Vagina (tissue), 2 donors: ENCODE measurements at regions not wholly inside any gene's neighbourhood (a gene's known extent, or its start where the extent isn't known, plus 50 kb on each side); places are given as distances from the start of the nearest gene placed in this dataset.
"Not testable (repeated sequence)": the region's sequence is repeated elsewhere in the genome, so short reads cannot be mapped to it uniquely, and the experiment has no call there.

Source experiments
- DNase-seq, 2 donors: peaks; one replicate each; pipeline ENCODE4 v3.0.0-alpha.2; 2017; ENCODE audit errors: extremely low spot score in 2 of 2
- H3K27ac ChIP-seq: fragments of 200-600 bp; sonication (generic); one replicate; pipeline ENCODE4 v1.5.1; 2019
- H3K27me3 ChIP-seq: fragments of 200-600 bp; sonication (generic); one replicate; pipeline ENCODE4 v1.5.1; 2019
- H3K36me3 ChIP-seq, 2 donors: fragments of 200-600 bp; sonication (generic); one replicate each; pipeline ENCODE4 v1.5.1; 2017 to 2019
- H3K4me1 ChIP-seq: fragments of 200-600 bp; sonication (generic); one replicate; pipeline ENCODE4 v1.5.1; 2019
- H3K4me3 ChIP-seq, 2 donors: fragments of 200-600 bp; sonication (generic); 1 replicate in 1 of 2; 2 replicates in 1 of 2; pipeline ENCODE4 v1.5.1; 2016 to 2019
- H3K9me3 ChIP-seq: fragments of 200-600 bp; sonication (generic); one replicate; pipeline ENCODE4 v1.5.1; 2019
- POLR2A ChIP-seq, 2 donors: fragments of 450-650 bp; IDR thresholded peaks; one replicate each; pipeline ENCODE4 v1.6.1; 2017; ENCODE audit warnings: antibody characterized with exemption in 2 of 2, mild to moderate bottlenecking in 2 of 2, moderate library complexity in 2 of 2
- POLR2AphosphoS5 ChIP-seq, 2 donors: sonication (generic); formaldehyde crosslinking; IDR thresholded peaks; one replicate each; pipeline ENCODE4 v1.9.0; 2017; ENCODE audit warnings: antibody characterized with exemption in 2 of 2, mild to moderate bottlenecking in 2 of 2, low read depth in 1 of 2; ENCODE audit not compliant: insufficient read depth in 1 of 2
- intact Hi-C: fragments of 100-400 bp; cut with DNase I; formaldehyde crosslinking; loops from one replicate; pipeline ENCODE4 v1.15.1; 2023
- TF ChIP-seq, protein P1 (sequence below), 3 experiments: fragments of 450-650 bp in 2 of 3; fragments of 200-600 bp in 1 of 3; sonication (generic) in 1 of 3; IDR thresholded peaks; one replicate each; pipeline ENCODE4 v1.5.1; 2017 to 2019; ENCODE audit warnings: antibody characterized with exemption in 3 of 3, mild to moderate bottlenecking in 2 of 3, moderate library complexity in 2 of 3

GRCh38 chr18:27541293-27541692 lies 356.2 kb upstream of the CHST9 start:
- no peak for TF ChIP-seq POLR2A (IDR thresholded peaks at IDR 0.05)
- TF ChIP-seq, protein P1, sequence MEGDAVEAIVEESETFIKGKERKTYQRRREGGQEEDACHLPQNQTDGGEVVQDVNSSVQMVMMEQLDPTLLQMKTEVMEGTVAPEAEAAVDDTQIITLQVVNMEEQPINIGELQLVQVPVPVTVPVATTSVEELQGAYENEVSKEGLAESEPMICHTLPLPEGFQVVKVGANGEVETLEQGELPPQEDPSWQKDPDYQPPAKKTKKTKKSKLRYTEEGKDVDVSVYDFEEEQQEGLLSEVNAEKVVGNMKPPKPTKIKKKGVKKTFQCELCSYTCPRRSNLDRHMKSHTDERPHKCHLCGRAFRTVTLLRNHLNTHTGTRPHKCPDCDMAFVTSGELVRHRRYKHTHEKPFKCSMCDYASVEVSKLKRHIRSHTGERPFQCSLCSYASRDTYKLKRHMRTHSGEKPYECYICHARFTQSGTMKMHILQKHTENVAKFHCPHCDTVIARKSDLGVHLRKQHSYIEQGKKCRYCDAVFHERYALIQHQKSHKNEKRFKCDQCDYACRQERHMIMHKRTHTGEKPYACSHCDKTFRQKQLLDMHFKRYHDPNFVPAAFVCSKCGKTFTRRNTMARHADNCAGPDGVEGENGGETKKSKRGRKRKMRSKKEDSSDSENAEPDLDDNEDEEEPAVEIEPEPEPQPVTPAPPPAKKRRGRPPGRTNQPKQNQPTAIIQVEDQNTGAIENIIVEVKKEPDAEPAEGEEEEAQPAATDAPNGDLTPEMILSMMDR (IDR thresholded peaks at IDR 0.05) = no peak
- no peak for TF ChIP-seq POLR2AphosphoS5 (IDR thresholded peaks at IDR 0.05; ENCODE audit: insufficient read depth in 1 of 2, low read depth in 1 of 2)
- intact Hi-C loops = no loop called here

GRCh38 chr18:27540111-27540510 lies 355.0 kb upstream of the CHST9 start:
- DNase-seq = no peak
- Histone ChIP-seq H3K27ac (no peak overlapping the region), H3K36me3 (no peaks in the 10 kb centered on the region), H3K4me3 (no peak overlapping the region), H3K4me1 (no peaks in the 10 kb centered on the region), H3K9me3 (no peaks in the 10 kb centered on the region), H3K27me3 (no peaks in the 10 kb centered on the region)
- intact Hi-C loops = no loop called here
- no peak for TF ChIP-seq POLR2AphosphoS5 (IDR thresholded peaks at IDR 0.05; ENCODE audit: insufficient read depth in 1 of 2, low read depth in 1 of 2)

More at GRCh38 chr18:27541293-27541692, 356.2 kb upstream of the CHST9 start:
- Histone ChIP-seq H3K27ac (no peak overlapping the region), H3K27me3 (no peaks in the 10 kb centered on the region), H3K36me3 (no peaks in the 10 kb centered on the region), H3K4me1 (no peaks in the 10 kb centered on the region), H3K4me3 (no peak overlapping the region), H3K9me3 (no peaks in the 10 kb centered on the region)
- DNase-seq = no peak

- no peak overlapping the region for H3K4me3 ChIP-seq
- H3K9me3 ChIP-seq = no peaks in the 10 kb centered on the region
- H3K4me1 ChIP-seq = no peaks in the 10 kb centered on the region
- no peak overlapping the region for H3K27ac ChIP-seq
- H3K27me3 ChIP-seq = no peaks in the 10 kb centered on the region
- no peaks in the 10 kb centered on the region for H3K36me3 ChIP-seq
- intact Hi-C loops = no loop called here
- DNase-seq = no peak
- no peak for TF ChIP-seq POLR2AphosphoS5 (IDR thresholded peaks at IDR 0.05; ENCODE audit: insufficient read depth in 1 of 2, low read depth in 1 of 2)
- TF ChIP-seq, protein P1 (IDR thresholded peaks at IDR 0.05) = no peak
- no peak for TF ChIP-seq POLR2A (IDR thresholded peaks at IDR 0.05)
Measured at GRCh38 chr18:27528925-27529521, 343.9 kb upstream of the CHST9 start.

- Histone ChIP-seq H3K27me3 (no peaks in the 10 kb centered on the region), H3K4me3 (no peak overlapping the region), H3K4me1 (no peaks in the 10 kb centered on the region), H3K36me3 (no peaks in the 10 kb centered on the region), H3K9me3 (no peaks in the 10 kb centered on the region), H3K27ac (no peak overlapping the region)
- intact Hi-C loops = no loop called here
- no peak for DNase-seq
- TF ChIP-seq POLR2A (IDR thresholded peaks at IDR 0.05) (no peak), POLR2AphosphoS5 (IDR thresholded peaks at IDR 0.05; ENCODE audit: insufficient read depth in 1 of 2, low read depth in 1 of 2) (no peak)
- TF ChIP-seq, protein P1 (IDR thresholded peaks at IDR 0.05) = no peak
Measured at GRCh38 chr18:27527856-27528255, 342.7 kb upstream of the CHST9 start.

- TF ChIP-seq POLR2A (IDR thresholded peaks at IDR 0.05) = no peak
- TF ChIP-seq, protein P1 (IDR thresholded peaks at IDR 0.05) = no peak
- no peak for TF ChIP-seq POLR2AphosphoS5 (IDR thresholded peaks at IDR 0.05; ENCODE audit: insufficient read depth in 1 of 2, low read depth in 1 of 2)
- no peaks in the 10 kb centered on the region for H3K36me3 ChIP-seq
- DNase-seq = no peak
- H3K4me1 ChIP-seq = no peaks in the 10 kb centered on the region
- H3K9me3 ChIP-seq = no peaks in the 10 kb centered on the region
- H3K27ac ChIP-seq = no peak overlapping the region
- no peak overlapping the region for H3K4me3 ChIP-seq
- no peaks in the 10 kb centered on the region for H3K27me3 ChIP-seq
- intact Hi-C loops = no loop called here
Measured at GRCh38 chr18:27520401-27520800, 335.3 kb upstream of the CHST9 start.

- intact Hi-C loops, DNase-seq, H3K27ac ChIP-seq, H3K9me3 ChIP-seq, H3K4me3 ChIP-seq, H3K27me3 ChIP-seq, H3K4me1 ChIP-seq, H3K36me3 ChIP-seq: not testable (repeated sequence)
Measured at GRCh38 chr18:27510036-27510633, 325.0 kb upstream of the CHST9 start.
